Right atrium auricular region (tissue), 2 donors: ENCODE measurements at regions not wholly inside any gene's neighbourhood (a gene's known extent, or its start where the extent isn't known, plus 50 kb on each side); places are given as distances from the start of the nearest gene placed in this dataset.

ENCODE experiments used
- DNase-seq: peaks from one replicate; pipeline ENCODE4 v3.0.0-alpha.2; 2019; ENCODE audit warnings: low spot score
- H3K27ac ChIP-seq, 2 donors: fragments of 200-600 bp; sonication (generic); 1 replicate in 1 of 2; 2 replicates in 1 of 2; pipeline ENCODE4 v1.5.1; 2016 to 2019
- H3K27me3 ChIP-seq, 2 donors: fragments of 200-600 bp; sonication (generic); one replicate each; pipeline versions ENCODE4 v1.5.1 to v1.6.0; 2017 to 2019
- H3K36me3 ChIP-seq: fragments of 200-600 bp; sonication (generic); one replicate; pipeline ENCODE4 v1.5.1; 2016
- H3K4me1 ChIP-seq, 2 donors: fragments of 200-600 bp; sonication (generic); one replicate each; pipeline versions ENCODE4 v1.5.1 to v1.6.0; 2017 to 2019
- H3K4me3 ChIP-seq, 2 donors: fragments of 200-600 bp; sonication (generic); 1 replicate in 1 of 2; 2 replicates in 1 of 2; pipeline ENCODE4 v1.5.1; 2017 to 2019; ENCODE audit warnings: mild to moderate bottlenecking in 1 of 2, moderate library complexity in 1 of 2
- H3K9me3 ChIP-seq, 2 donors: fragments of 200-600 bp; sonication (generic); one replicate each; pipeline ENCODE4 v1.5.1; 2019
- CTCF ChIP-seq, 2 donors: fragments of 200-600 bp; sonication (generic); IDR thresholded peaks; one replicate each; pipeline ENCODE4 v1.5.1; 2019; ENCODE audit warnings: antibody characterized with exemption in 2 of 2

- Histone ChIP-seq H3K9me3 (no peaks in the 10 kb centered on the region), H3K27ac (no peak overlapping the region), H3K27me3 (no peaks in the 10 kb centered on the region), H3K4me1 (no peaks in the 10 kb centered on the region), H3K4me3 (no peak overlapping the region), H3K36me3 (no peaks in the 10 kb centered on the region)
- no peak for DNase-seq
- no peak for TF ChIP-seq CTCF (IDR thresholded peaks at IDR 0.05)
Observed at GRCh38 chr4:32745351-32745750, 2025.2 kb downstream of the PCDH7 start.

- TF ChIP-seq CTCF (IDR thresholded peaks at IDR 0.05): no peak
- no peak for DNase-seq
- Histone ChIP-seq H3K4me3 (no peak overlapping the region), H3K4me1 (no peaks in the 10 kb centered on the region), H3K27ac (no peak overlapping the region), H3K9me3 (no peaks in the 10 kb centered on the region), H3K36me3 (no peaks in the 10 kb centered on the region), H3K27me3 (no peaks in the 10 kb centered on the region)
Observed at GRCh38 chr4:32748061-32748460, 2027.9 kb downstream of the PCDH7 start.

- no peaks in the 10 kb centered on the region for H3K36me3 ChIP-seq
- TF ChIP-seq CTCF (IDR thresholded peaks at IDR 0.05): no peak
- H3K27me3 ChIP-seq: no peaks in the 10 kb centered on the region
- no peaks in the 10 kb centered on the region for H3K9me3 ChIP-seq
- no peaks in the 10 kb centered on the region for H3K4me1 ChIP-seq
- no peak overlapping the region for H3K4me3 ChIP-seq
- no peak for DNase-seq
- no peak overlapping the region for H3K27ac ChIP-seq
Observed at GRCh38 chr4:32748498-32748897, 2028.3 kb downstream of the PCDH7 start.

- H3K9me3 ChIP-seq: no peaks in the 10 kb centered on the region
- H3K4me3 ChIP-seq: no peak overlapping the region
- no peaks in the 10 kb centered on the region for H3K36me3 ChIP-seq
- no peak for TF ChIP-seq CTCF (IDR thresholded peaks at IDR 0.05)
- no peak overlapping the region for H3K27ac ChIP-seq
- no peaks in the 10 kb centered on the region for H3K27me3 ChIP-seq
- H3K4me1 ChIP-seq: no peaks in the 10 kb centered on the region
- DNase-seq: no peak
Observed at GRCh38 chr4:32752962-32753361, 2032.8 kb downstream of the PCDH7 start.

- no peak for TF ChIP-seq CTCF (IDR thresholded peaks at IDR 0.05)
- Histone ChIP-seq H3K4me3 (no peak overlapping the region), H3K36me3 (no peaks in the 10 kb centered on the region), H3K9me3 (no peaks in the 10 kb centered on the region), H3K27me3 (no peaks in the 10 kb centered on the region), H3K4me1 (no peaks in the 10 kb centered on the region), H3K27ac (no peak overlapping the region)
- DNase-seq: no peak
Observed at GRCh38 chr4:32768664-32769389, 2048.7 kb downstream of the PCDH7 start.

GRCh38 chr4:32771491-32771890 is 2051.3 kb downstream of the PCDH7 start:
- Histone ChIP-seq H3K4me3 (no peak overlapping the region), H3K9me3 (no peaks in the 10 kb centered on the region), H3K36me3 (no peaks in the 10 kb centered on the region), H3K27ac (no peak overlapping the region), H3K4me1 (no peaks in the 10 kb centered on the region), H3K27me3 (no peaks in the 10 kb centered on the region)
- TF ChIP-seq CTCF (IDR thresholded peaks at IDR 0.05): no peak
- DNase-seq: no peak
